Gastroesophageal sphincter (tissue), 3 donors: ENCODE measurements at regions not wholly inside any gene's neighbourhood (a gene's known extent, or its start where the extent isn't known, plus 50 kb on each side); places are given as distances from the start of the nearest gene placed in this dataset.

Source experiments
- CTCF ChIP-seq, 4 experiments: fragments of 200-600 bp in 2 of 4; fragments of 450-650 bp in 2 of 4; sonication (generic) in 1 of 4; IDR thresholded peaks; one replicate each; pipeline ENCODE4 v1.5.1; 2017 to 2019; ENCODE audit warnings: antibody characterized with exemption in 4 of 4, mild to moderate bottlenecking in 2 of 4, moderate library complexity in 2 of 4
- EP300 ChIP-seq: sonication (generic); formaldehyde crosslinking; IDR thresholded peaks from one replicate; pipeline ENCODE4 v1.6.1; 2017; ENCODE audit warnings: antibody characterized with exemption, mild to moderate bottlenecking
- POLR2A ChIP-seq, 2 donors: fragments of 450-650 bp; IDR thresholded peaks; one replicate each; pipeline ENCODE4 v1.6.1; 2017; ENCODE audit warnings: antibody characterized with exemption in 2 of 2, mild to moderate bottlenecking in 2 of 2, moderate library complexity in 1 of 2

GRCh38 chr3:105118905-105119304 lies 247.8 kb upstream of the ALCAM start:
- TF ChIP-seq CTCF (IDR thresholded peaks at IDR 0.05) (no peak), POLR2A (IDR thresholded peaks at IDR 0.05) (no peak), EP300 (no peak)
